PC-9 (cell line): ENCODE measurements at regions not wholly inside any gene's neighbourhood (a gene's known extent, or its start where the extent isn't known, plus 50 kb on each side); places are given as distances from the start of the nearest gene placed in this dataset.

Source experiments
- BruUV-seq: library from RNA; stranded (reverse); fragments of 400-500 nt; replicated peaks from 2 replicates; lab custom pipeline; 2021; lab: Mats Ljungman, UMichigan
- CTCF ChIA-PET: fragments of 300-600 bp; sonication (Branson Sonifier 250); formaldehyde crosslinking; loops from one replicate; lab custom pipeline; 2022; ENCODE audit warnings: antibody characterized with exemption; lab: Charles Lee
- POLR2A ChIA-PET: fragments of 300-600 bp; sonication (Branson Sonifier 250); formaldehyde crosslinking; loops from one replicate; lab custom pipeline; 2022; ENCODE audit warnings: antibody characterized with exemption; ENCODE audit not compliant: unreplicated experiment; lab: Charles Lee
- DNase-seq, 2 experiments: peaks; one replicate each; pipeline versions ENCODE4 v3.0.0 to v3.0.0-alpha.2; 2015 to 2022; ENCODE audit warnings: mixed read lengths in 1 of 2
- H2AFZ ChIP-seq: fragments of 200-600 bp; sonication (generic); 2 replicates; pipeline ENCODE4 v1.8.1; 2017; ENCODE audit warnings: antibody characterized with exemption
- H3F3A ChIP-seq: fragments of 200-600 bp; sonication (generic); 2 replicates; pipeline ENCODE4 v1.8.1; 2017; ENCODE audit warnings: antibody characterized with exemption, mild to moderate bottlenecking, low read depth; ENCODE audit not compliant: insufficient read depth
- H3K27ac ChIP-seq: fragments of 200-600 bp; sonication (generic); 2 replicates; pipeline ENCODE4 v1.6.1; 2016; ENCODE audit warnings: mixed run types
- H3K27me3 ChIP-seq: fragments of 200-600 bp; sonication (generic); 2 replicates; pipeline ENCODE4 v1.6.1; 2016; ENCODE audit warnings: low read depth, mixed run types; ENCODE audit not compliant: insufficient read depth
- H3K36me3 ChIP-seq: fragments of 200-600 bp; sonication (generic); 2 replicates; pipeline ENCODE4 v1.6.1; 2016; ENCODE audit warnings: low read depth, mixed run types
- H3K4me1 ChIP-seq: fragments of 200-600 bp; sonication (generic); replicated peaks from 2 replicates; pipeline ENCODE4 v1.6.1; 2016; ENCODE audit warnings: mixed run types; ENCODE audit not compliant: insufficient read depth
- H3K4me2 ChIP-seq: fragments of 200-600 bp; sonication (generic); 2 replicates; pipeline ENCODE4 v1.6.1; 2017; ENCODE audit warnings: mixed run types
- H3K4me3 ChIP-seq: fragments of 200-600 bp; sonication (generic); 2 replicates; pipeline ENCODE4 v1.6.1; 2016; ENCODE audit warnings: mixed run types
- H3K79me2 ChIP-seq: fragments of 200-600 bp; sonication (generic); 2 replicates; pipeline ENCODE4 v1.6.1; 2017; ENCODE audit warnings: low read depth, mixed run types
- H3K9me2 ChIP-seq: fragments of 200-600 bp; sonication (generic); 2 replicates; pipeline ENCODE4 v1.8.1; 2017; ENCODE audit warnings: mild to moderate bottlenecking; ENCODE audit not compliant: insufficient read depth
- H3K9me3 ChIP-seq: fragments of 200-600 bp; sonication (generic); 2 replicates; pipeline ENCODE4 v1.8.1; 2016; ENCODE audit warnings: low read depth; ENCODE audit not compliant: insufficient read depth
- H4K20me1 ChIP-seq: fragments of 200-600 bp; sonication (generic); 2 replicates; pipeline ENCODE4 v1.8.1; 2017; ENCODE audit not compliant: insufficient read depth
- CTCF ChIP-seq: fragments of 200-600 bp; sonication (generic); conservative IDR thresholded peaks from 2 replicates; pipeline ENCODE4 v1.6.1; 2017; ENCODE audit warnings: mixed run types, antibody characterized with exemption, mild to moderate bottlenecking, moderate library complexity
- EZH2 ChIP-seq: fragments of 200-600 bp; sonication (generic); IDR thresholded peaks from 2 replicates; pipeline ENCODE4 v1.8.0; 2017; ENCODE audit warnings: antibody characterized with exemption, low read depth
- intact Hi-C: fragments of 100-400 bp; cut with micrococcal nuclease; formaldehyde crosslinking; loops from one replicate; pipeline ENCODE4 v1.10.0; 2022; ENCODE audit not compliant: unreplicated experiment

- no peaks in the 10 kb centered on the region for H3K4me1 ChIP-seq
- no peaks in the 10 kb centered on the region for H3K36me3 ChIP-seq
- no peaks in the 10 kb centered on the region for H3K9me3 ChIP-seq
- no peaks in the 10 kb centered on the region for H3K79me2 ChIP-seq
- H2AFZ ChIP-seq, result no peak overlapping the region
- DNase-seq, result no peak
- no peak overlapping the region for H3K4me3 ChIP-seq
- CTCF ChIA-PET, result no interaction called here
- no TSS peak for BruUV-seq
- POLR2A ChIA-PET, result no interaction called here
- TF ChIP-seq EZH2, result no peak
- no peak for TF ChIP-seq CTCF
- no peak overlapping the region for H3K27ac ChIP-seq
- H4K20me1 ChIP-seq, result no peaks in the 10 kb centered on the region
- H3K4me2 ChIP-seq, result no peak overlapping the region
- no peaks in the 10 kb centered on the region for H3K27me3 ChIP-seq
- no peaks in the 10 kb centered on the region for H3F3A ChIP-seq
- no peaks in the 10 kb centered on the region for H3K9me2 ChIP-seq
- intact Hi-C loops, result no loop called here
These were observed 293.1 kb downstream of the MAP2K4 start for GRCh38 chr17:12313786-12314185.

GRCh38 chr17:12316021-12316420 is 295.3 kb downstream of the MAP2K4 start:
- H3K36me3 ChIP-seq, result no peaks in the 10 kb centered on the region
- H4K20me1 ChIP-seq, result no peaks in the 10 kb centered on the region
- ChIA-PET CTCF (no interaction called here), POLR2A (no interaction called here)
- no TSS peak for BruUV-seq
- no peaks in the 10 kb centered on the region for H3K9me2 ChIP-seq
- no peaks in the 10 kb centered on the region for H3F3A ChIP-seq
- no peak overlapping the region for H3K4me2 ChIP-seq
- H3K4me3 ChIP-seq, result no peak overlapping the region
- H3K27me3 ChIP-seq, result 0 out of 2 replicates have a peak, but pooled peaks cover 6% of the 10 kb centered on the region
- no peaks in the 10 kb centered on the region for H3K79me2 ChIP-seq
- no peak overlapping the region for H2AFZ ChIP-seq
- no peak for TF ChIP-seq EZH2
- no peak for TF ChIP-seq CTCF
- no peak overlapping the region for H3K27ac ChIP-seq
- intact Hi-C loops, result no loop called here
- H3K9me3 ChIP-seq, result no peaks in the 10 kb centered on the region
- DNase-seq, result no peak
- H3K4me1 ChIP-seq, result no peaks in the 10 kb centered on the region

- TF ChIP-seq CTCF, result no peak
- H3K4me2 ChIP-seq, result no peak overlapping the region
- BruUV-seq, result no TSS peak
These were observed 298.0 kb downstream of the MAP2K4 start for GRCh38 chr17:12318571-12319266.

More at GRCh38 chr17:12318571-12319266, 298.0 kb downstream of the MAP2K4 start:
- Histone ChIP-seq H3K79me2 (no peaks in the 10 kb centered on the region), H3K36me3 (no peaks in the 10 kb centered on the region), H4K20me1 (no peaks in the 10 kb centered on the region), H3K9me3 (no peaks in the 10 kb centered on the region), H3K27me3 (0 out of 2 replicates have a peak, but pooled peaks cover 6% of the 10 kb centered on the region), H2AFZ (no peak overlapping the region), H3F3A (no peaks in the 10 kb centered on the region), H3K9me2 (no peaks in the 10 kb centered on the region), H3K27ac (no peak overlapping the region), H3K4me1 (no peaks in the 10 kb centered on the region), H3K4me3 (no peak overlapping the region)
- POLR2A ChIA-PET, result no interaction called here
- no peak for DNase-seq
- intact Hi-C loops, result no loop called here
- CTCF ChIA-PET, result no interaction called here
